ENCODE measurements at regions not wholly inside any gene's neighbourhood (a gene's known extent, or its start where the extent isn't known, plus 50 kb on each side); places are given as distances from the start of the nearest gene placed in this dataset.

DNA sequence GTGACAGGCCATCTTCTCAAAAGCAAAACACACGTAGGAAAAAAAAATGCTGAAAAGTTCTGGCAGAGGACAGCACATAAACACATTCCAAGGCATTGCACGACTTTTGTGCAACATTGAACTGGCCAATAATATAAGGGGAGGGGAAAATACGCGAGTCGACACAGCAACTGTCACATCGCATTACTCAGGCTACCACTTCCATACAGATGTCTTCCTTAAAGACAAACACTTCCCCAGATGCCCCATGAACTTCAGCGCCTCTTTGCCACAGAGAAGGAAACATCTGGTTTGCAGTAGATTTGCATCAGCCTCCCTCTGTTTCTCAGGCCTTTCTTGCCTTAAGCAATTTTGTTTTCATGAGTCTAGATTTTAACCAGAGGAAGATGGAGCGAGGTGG lies 144.4 kb upstream of the IGF1R start:
- TF ChIP-seq POLR2AphosphoS5 (IDR thresholded peaks at IDR 0.05; ENCODE audit: low read depth, low read length): no peak
- no peak for TF ChIP-seq TAF1 (IDR thresholded peaks at IDR 0.05; ENCODE audit: borderline replicate concordance, insufficient read depth, low read length)
- no peak for TF ChIP-seq REST (IDR thresholded peaks at IDR 0.05; ENCODE audit: insufficient read depth in 1 of 2, low read depth in 2 of 2, low read length in 2 of 2)

Measured in PFSK-1 (cell line).